ENCODE measurements at regions not wholly inside any gene's neighbourhood (a gene's known extent, or its start where the extent isn't known, plus 50 kb on each side); places are given as distances from the start of the nearest gene placed in this dataset.

GRCh38 chr4:112926819-112927218 lies 122.6 kb upstream of the ANK2 start:
- TF ChIP-seq POLR2A (IDR thresholded peaks at IDR 0.05; ENCODE audit: low read depth, low read length) (no peak), TAF1 (IDR thresholded peaks at IDR 0.05; ENCODE audit: borderline replicate concordance, low read depth, low read length) (no peak), POLR2AphosphoS5 (IDR thresholded peaks at IDR 0.05; ENCODE audit: low read depth, low read length) (no peak)
